ENCODE measurements at regions not wholly inside any gene's neighbourhood (a gene's known extent, or its start where the extent isn't known, plus 50 kb on each side); places are given as distances from the start of the nearest gene placed in this dataset.

GRCh38 chr2:13052547-13052946 is 335.8 kb downstream of the TRIB2 start:
- TF ChIP-seq CTCF (IDR thresholded peaks at IDR 0.05 in 4 of 5, conservative IDR thresholded peaks at IDR 0.05 in 1 of 5) (no peak), POLR2A (IDR thresholded peaks at IDR 0.05) (no peak)

Measured in gastrocnemius medialis (tissue), 4 donors.